ENCODE measurements at regions not wholly inside any gene's neighbourhood (a gene's known extent, or its start where the extent isn't known, plus 50 kb on each side); places are given as distances from the start of the nearest gene placed in this dataset.

DNA sequence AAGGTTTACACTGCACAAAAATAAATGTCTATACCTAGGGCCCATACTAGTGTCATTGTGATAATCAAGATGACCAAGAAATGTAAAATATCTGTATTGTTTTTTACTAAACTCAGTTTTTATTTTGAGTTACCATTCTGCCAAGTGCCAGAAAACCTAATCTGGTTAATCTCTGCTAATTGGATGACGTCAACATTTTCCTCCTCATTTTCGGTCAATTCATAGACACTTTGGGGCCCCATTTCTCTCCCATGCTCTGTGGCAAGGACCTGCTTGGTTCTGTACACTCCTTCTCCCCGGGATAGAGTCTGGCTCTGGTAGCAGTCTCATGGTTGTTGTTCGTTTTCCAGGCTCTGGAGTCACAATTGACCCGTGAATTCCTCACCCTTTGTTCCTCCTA is 186.5 kb upstream of the TCF4 start:
- no peak for TF ChIP-seq CTCF (IDR thresholded peaks at IDR 0.05)
- TF ChIP-seq POLR2A (IDR thresholded peaks at IDR 0.05) = no peak
